ENCODE measurements at regions not wholly inside any gene's neighbourhood (a gene's known extent, or its start where the extent isn't known, plus 50 kb on each side); places are given as distances from the start of the nearest gene placed in this dataset.

DNA sequence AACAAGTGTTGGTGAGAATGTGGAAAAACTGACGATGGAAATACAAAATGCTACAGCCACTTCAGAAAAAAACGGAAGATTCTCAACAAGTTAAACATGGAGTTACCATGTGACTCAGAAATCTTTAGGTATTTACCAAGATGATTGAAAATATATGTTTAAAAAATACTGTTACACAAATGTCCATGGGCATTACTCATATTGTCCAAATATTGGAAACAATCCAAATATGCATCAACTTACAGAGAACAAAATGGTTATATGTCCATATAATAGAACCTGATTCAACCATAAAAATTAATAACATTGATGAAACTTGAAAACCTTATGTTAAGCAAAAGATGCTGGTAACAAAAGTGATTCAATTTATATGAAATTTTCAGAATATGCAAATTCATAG is 1057.7 kb upstream of the TMEM132C start:
- intact Hi-C loops (cut with DNase I): no loop called here
- ATAC-seq (no peak), DNase-seq (ENCODE audit: missing footprints) (no peak)

DNA sequence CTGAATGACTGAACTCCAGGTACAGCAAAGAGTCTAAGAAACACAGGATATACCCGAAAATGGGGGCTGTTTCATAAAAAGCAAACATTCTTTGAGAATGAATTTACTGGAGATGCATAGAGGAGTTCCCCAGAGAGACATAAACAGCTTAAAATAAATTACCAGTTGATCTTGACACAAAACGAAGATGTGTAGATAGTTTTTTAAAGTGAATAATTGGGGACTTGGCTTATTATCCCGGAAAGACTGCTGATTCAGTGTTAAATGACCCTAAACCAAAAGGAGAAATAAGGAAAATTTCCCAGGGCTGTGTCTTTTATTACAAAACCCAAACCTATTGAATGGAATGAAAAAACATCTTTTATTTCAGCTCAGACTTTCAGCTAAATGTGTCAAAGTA is 1052.8 kb upstream of the TMEM132C start:
- ATAC-seq (no peak), DNase-seq (ENCODE audit: missing footprints) (no peak)
- intact Hi-C loops (cut with DNase I): no loop called here

DNA sequence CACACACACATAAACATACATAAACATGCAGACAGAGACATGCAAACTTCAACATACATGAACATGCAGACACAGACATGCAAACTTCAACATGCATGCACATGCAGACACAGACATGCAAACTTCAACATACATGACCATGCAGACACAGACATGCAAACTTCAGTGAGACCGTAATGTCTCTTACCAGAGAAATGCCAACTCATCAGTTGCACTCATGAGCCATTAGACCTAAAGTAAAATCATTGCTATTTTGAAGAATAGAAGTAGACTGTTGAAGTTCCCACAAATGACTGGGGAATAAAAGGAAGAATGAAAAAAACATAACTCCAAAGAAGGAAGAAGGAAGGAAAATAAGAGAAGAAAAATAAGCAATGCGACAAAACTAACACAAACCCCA is 1044.0 kb upstream of the TMEM132C start:
- intact Hi-C loops (cut with DNase I): no loop called here
- ATAC-seq (no peak), DNase-seq (ENCODE audit: missing footprints) (no peak)

DNA sequence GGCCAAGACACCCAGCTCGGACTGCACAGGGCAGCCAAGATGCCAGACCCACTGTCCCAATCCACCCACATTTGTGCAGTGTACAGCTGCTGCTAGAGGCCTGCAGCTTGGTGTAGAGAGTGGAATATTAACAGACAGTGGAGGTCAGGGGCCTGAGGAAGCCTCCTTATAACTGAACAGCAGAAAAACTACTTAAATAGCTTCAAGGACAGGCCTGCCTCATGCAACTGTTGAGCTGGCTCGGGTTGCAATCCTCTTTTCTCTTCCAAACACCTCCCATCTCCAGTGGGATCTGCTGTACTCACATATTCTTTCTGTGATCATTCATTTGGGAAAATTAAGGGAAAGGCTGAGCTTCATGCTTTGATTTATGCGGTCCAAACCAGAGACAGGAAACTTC is 1043.2 kb upstream of the TMEM132C start:
- intact Hi-C loops (cut with DNase I): no loop called here
- ATAC-seq (no peak), DNase-seq (ENCODE audit: missing footprints) (no peak)

DNA sequence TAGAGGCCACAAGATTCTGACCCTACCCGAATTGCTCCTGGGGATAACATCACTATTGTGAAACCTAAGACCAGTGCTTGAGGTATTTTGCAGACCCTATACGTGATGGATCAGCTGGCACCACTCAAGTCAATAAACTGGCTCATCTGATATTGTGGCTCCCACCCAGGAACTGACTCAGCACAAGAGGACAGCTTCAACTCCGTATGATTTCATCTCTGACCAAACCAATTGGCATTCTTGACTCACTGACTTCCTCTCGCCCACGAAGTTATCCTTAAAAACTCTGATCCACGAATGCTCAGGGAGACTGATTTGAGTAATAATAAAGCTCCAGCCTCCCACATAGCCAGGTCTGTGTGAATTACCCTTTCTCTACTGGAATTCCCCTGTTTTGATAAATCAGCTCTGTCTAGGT is 1036.1 kb upstream of the TMEM132C start:
- no peak for DNase-seq (ENCODE audit: missing footprints)
- intact Hi-C loops (cut with DNase I): no loop called here

DNA sequence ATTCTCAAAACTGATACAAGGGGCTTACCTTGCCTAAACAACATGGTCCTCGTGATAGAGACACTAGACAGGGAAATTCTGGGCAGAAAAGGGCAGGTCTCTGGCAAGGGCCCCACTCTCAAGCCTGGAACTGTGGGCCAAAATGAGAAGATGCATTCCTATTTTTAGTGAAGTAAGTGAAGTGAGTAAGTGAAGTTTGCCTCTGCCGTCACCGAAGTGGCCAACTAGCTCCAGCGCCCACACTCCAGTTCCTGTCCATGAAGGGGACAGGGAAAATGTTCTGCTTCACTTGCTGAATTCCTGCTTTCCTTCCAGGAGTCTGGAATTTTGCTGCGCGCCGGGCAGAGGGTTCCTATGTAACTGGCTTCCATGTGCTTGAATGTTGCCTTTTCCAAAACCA is 1035.6 kb upstream of the TMEM132C start:
- ATAC-seq (no peak), DNase-seq (ENCODE audit: missing footprints) (no peak)
- intact Hi-C loops (cut with DNase I): no loop called here

More for the DNA sequence above, 1036.1 kb upstream of the TMEM132C start:
- ATAC-seq: no peak

DNA sequence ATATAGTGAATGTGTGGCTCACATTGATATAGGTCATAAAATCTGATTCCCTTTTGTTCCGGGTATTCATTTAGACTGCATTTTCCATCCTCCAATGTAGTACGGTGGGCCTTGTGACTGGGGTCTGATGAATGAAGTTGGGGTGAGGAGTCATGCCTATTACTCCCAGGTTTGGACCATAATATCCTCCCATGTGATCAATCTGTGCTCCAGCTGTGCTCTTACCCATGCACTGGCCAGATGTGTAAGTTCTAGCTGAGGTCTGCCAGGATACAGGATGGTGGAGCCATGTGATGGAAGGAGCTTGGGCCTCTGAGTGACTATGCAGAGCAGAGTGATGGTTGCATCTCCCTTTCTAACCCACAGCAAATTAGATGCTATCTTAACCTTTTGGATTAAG is 1034.0 kb upstream of the TMEM132C start:
- no peak for ATAC-seq
- intact Hi-C loops (cut with DNase I): no loop called here

DNA sequence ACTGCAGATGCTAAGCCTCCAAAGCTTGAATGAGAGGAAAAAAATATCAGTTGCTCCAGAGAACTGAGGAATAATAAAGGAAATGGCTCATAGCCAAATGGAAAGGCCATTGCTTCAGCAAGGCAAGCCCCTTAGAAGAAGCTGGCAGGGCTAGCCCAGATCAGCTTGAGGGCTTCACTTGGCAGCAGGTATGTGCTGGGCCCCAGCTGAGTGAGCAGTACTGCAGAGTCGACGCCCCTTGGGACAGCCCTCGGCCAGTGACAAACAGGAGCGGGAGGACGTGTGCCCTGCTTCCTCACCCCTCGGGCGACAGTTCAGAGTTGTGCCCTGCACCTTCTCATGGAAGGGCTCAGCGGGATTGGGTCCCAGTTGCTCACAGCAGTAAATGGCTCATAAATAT is 1031.2 kb upstream of the TMEM132C start:
- intact Hi-C loops (cut with DNase I): no loop called here
- ATAC-seq (no peak), DNase-seq (ENCODE audit: missing footprints) (no peak)

More for the DNA sequence above, 1034.0 kb upstream of the TMEM132C start:
- DNase-seq (ENCODE audit: missing footprints): no peak

DNA sequence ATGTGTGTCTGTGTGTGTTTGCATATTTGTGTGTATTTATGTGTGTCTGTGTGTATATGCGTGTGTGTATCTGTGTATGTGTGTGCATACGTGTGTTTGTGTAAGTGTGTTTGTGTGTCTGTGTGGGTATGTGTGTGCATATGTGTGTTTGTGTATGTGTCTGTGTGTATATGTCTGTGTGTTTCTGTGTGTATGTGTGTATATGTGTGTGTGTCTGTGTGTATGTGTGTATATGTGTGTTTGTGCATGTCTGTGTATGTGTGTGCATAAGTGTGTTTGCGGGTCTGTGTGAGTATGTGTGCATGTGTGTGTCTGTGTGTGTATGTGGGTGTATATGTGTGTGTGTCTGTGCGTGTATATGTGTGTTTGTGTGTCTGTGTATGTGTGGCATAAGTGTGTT is 1030.5 kb upstream of the TMEM132C start:
- intact Hi-C loops (cut with DNase I): no loop called here
- ATAC-seq (no peak), DNase-seq (ENCODE audit: missing footprints) (no peak)

DNA sequence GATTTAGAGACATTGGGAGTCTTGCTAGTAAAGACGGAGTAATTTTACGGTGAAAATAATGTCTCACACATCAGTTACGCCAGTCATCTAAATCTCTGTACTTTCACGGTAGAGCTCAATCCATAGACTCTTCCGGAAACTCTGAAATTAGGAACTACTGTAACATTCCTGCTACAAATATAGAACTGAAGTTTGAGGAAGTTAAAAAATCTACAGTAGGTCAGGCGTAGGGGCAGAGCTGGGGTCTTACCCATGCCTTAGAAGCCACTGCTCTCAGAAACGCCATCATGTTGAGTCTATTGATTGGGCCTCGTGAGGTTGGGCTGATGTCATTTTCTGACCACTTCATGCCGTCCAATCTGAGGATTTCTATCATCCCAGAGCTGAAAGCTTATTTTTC is 1029.8 kb upstream of the TMEM132C start:
- intact Hi-C loops (cut with DNase I): no loop called here
- DNase-seq (ENCODE audit: missing footprints): no peak
- no peak for ATAC-seq

DNA sequence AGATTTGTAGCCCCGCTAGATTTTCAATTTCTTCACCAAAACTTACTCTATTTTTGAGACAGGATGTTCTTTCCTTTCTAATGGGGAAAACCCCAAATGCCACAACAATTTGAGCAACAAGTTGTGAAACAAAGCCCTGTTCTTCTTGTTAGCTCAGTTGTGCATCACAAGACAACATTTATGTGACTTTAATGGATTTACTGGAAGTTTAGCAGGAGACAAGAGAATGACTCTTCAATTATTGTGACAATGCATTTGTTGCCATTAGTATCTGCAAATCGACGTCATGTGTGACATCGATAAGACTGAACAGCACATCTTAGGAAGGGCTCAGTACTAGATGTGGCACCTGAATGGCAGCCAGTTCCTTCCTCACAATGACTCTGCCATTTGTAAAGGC is 1028.9 kb upstream of the TMEM132C start:
- DNase-seq (ENCODE audit: missing footprints): no peak
- intact Hi-C loops (cut with DNase I): no loop called here
- no peak for ATAC-seq

DNA sequence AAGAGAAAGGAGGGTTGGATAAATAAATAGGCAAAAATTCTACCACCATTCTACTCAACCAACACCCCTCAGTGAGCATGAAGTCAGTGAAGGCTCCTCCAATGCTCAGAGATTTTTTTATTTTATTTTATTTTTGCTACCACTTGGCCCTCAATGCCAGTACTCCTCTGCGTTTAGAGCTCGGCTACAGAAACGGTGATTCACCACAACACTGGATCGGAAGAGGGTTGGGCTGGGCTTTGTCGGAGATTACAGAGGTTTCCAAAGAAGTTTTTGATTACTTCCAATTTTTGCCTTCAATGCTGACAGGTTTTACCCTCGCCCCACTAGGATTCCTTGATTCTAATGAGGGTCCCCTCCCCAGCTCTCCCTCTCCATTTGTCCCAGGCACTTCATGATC is 1027.2 kb upstream of the TMEM132C start:
- intact Hi-C loops (cut with DNase I): no loop called here
- DNase-seq (ENCODE audit: missing footprints) (no peak), ATAC-seq (no peak)

DNA sequence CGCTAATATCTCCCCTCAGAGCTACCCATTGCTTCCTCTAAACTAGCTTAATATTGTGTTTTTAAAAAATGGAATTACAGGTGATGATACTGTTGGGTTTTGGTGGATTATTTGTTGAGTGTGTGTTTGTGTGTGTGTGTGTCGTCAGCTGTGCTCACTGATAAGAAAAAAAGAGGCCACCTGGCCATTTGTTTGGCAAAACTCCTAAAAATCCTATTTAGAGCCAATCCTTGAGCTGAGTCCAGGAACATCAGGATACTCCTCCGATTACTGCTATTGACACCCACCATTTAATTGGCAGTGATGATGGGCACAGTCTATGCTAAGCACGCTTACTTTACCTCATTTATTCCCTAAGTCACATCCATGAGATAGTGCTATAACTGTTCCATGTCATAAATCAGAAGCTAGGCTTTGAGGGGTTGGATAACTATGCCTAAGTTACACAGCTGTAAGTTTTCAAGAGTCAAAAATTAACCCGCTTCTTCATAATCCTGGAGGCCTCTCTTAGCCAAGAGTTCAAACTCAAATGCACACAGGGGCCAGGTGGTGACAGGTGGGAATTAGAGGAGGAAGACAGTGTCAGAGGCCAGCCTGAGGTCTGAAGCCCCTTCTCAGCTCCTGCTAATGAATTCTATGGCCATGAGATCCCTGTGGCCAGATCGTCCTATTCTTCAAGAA is 1026.6 kb upstream of the TMEM132C start:
- ATAC-seq: no peak
- no peak for DNase-seq (ENCODE audit: missing footprints)
- intact Hi-C loops (cut with DNase I): no loop called here

DNA sequence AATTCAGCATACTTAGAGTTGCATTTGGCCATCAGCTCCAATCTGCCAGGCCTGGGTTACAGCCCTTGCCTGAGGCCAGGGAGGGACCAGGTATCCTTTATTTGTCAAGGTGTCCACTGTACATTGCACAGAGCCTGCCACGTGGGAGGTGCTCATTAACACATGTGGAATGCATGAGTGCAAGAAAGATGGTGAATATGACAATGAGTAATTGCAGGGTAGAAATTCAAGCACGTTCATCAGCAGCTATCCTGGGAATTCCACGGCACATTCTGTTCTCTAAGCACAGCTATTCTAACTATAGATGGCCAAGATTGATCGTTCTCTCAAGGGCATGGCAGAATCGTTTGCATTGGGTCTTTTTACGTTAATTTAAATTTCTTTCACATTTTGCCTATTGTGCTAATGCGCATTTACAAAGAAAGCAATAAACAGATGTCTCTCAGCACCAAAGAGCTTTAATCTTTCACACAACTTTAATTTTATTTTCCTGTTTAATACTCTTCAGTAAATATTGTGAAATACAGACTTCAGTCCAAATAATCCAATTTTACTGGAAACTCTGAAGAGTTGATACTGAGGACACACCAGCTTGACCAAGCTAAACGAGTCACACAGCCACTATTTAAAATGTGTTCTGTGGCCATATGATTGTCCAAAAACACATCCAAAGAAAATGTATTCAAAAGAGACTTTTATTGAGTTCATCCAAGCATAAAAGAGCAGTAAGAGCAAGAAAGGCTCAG is 1025.7 kb upstream of the TMEM132C start:
- no peak for DNase-seq (ENCODE audit: missing footprints)
- ATAC-seq: no peak

DNA sequence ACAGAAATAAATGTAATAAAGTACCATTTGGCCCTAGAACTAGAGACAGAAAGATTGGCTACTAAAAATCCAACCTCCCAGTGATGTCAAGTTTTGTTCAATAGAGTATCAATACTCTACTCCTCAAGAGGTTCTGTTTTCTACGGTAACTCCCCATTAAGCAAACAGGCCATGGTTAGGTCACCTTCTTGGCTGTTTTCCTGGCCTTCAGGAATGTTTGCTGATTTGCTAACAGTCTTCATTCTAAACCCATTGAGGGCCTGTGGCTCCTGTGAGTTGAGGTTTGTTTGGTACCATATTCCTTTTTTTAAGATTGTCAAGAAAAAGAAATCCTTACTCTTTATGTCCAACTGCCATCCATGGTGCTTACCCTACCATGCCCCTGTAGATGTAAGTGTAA is 1022.0 kb upstream of the TMEM132C start:
- intact Hi-C loops (cut with DNase I): no loop called here
- DNase-seq (ENCODE audit: missing footprints) (no peak), ATAC-seq (no peak)

More for the DNA sequence above, 1025.7 kb upstream of the TMEM132C start:
- intact Hi-C loops (cut with DNase I): no loop called here

DNA sequence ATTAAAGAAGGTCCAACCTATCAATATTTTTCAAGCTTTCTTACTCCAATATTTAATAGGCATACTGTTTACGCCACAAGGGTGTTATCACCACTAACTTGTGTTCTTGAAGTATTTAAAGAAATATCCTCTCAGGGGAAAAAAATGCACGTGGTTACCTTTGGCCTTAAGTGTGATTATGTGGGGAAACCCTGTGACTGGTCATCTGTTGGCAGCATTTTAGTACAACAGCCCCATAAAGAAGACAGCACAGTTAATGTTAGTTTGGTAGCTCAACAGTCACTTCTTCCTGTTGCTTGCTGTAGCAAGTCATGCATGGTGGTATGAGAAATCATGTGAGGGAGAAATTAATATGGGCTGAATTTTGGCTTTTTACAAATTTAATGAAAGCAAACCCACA is 1021.5 kb upstream of the TMEM132C start:
- ATAC-seq (no peak), DNase-seq (ENCODE audit: missing footprints) (no peak)
- intact Hi-C loops (cut with DNase I): no loop called here

DNA sequence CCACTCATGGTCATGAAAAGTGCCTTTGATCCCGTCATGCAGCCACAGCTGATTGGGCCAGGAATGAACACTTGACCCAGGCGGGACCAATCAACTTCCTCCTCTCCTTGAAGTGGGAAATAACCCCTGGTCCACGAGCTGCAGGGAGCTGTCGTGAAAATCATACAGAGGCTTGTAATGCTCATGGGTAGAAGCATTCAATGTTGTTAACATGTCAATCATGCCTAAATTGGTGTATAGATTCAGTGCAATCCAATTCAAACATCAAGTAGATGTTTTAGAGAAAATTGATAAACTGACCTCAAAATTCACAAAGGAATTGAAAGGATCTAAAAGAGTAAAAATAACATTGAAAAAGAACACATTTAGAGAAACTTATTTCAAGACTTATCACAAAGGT is 1019.0 kb upstream of the TMEM132C start:
- no peak for DNase-seq (ENCODE audit: missing footprints)
- intact Hi-C loops (cut with DNase I): no loop called here
- ATAC-seq: no peak

DNA sequence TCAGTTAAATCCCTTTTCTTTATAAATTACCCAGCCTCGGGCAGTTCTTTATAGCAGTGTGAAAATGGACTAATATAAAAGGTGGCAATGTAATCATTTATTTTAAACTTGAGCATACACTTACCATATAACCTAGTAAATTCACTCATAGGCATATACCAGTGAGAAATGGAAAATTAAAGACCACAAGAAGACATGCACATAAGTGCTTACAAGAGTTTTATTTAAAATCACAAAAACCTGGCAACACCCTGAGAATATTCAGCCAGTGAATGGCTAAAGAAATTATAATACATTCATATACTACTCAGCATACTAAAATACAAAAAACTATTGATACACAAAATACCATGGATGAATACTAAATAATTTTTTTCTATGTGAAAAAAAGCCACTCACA is 1017.5 kb upstream of the TMEM132C start:
- intact Hi-C loops (cut with DNase I): no loop called here
- no peak for ATAC-seq
- no peak for DNase-seq (ENCODE audit: missing footprints)

DNA sequence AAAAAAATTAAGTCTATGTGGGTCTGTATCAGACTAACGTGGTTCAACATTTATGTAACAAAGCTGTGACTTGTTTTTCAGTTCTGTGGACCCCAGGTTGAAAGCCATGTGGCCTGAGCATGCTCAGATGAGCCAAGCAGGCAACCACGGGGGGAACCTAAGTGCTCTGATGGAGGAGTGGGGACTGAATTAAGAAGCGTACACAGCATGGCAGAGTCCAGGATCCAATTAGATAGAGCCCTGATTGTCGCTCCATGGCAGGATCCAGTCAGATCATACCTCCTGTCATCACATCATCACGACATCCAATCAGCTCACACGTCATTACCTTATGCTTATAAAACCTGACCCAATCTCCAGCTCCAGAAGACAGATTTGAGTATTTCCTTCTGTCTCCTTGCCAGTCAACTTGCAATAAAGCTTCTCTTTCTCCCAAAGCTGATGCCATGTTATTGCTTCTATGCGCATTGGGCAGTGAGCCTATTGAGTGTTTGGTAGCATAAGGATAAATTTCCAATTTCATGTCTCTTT is 1013.1 kb upstream of the TMEM132C start:
- DNase-seq (ENCODE audit: missing footprints) (no peak), ATAC-seq (no peak)
- intact Hi-C loops (cut with DNase I): no loop called here

DNA sequence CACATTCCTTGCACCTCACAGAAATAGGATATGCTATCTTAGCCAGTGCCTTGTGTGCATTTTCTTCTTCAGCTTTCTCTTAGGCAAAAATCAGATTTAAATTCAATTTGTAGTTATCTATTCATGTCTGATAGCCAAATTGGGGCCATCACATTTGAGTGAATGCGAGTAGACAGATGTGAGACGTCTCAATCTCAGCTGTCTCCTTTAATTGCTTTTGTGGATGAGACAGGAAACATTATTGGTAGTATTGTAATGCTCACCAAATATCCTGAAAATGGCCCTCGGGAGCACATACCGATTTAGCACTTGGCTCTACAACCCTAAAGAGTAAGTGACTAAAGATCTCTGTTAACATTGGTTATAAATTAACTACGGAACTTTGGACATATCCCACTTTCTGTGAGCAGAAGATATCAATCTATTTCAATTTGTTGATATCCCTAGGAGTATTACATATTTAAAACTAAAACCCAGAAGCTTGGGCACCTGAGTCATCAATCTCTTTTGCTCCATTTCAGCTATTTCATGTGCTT is 1012.5 kb upstream of the TMEM132C start:
- DNase-seq (ENCODE audit: missing footprints) (no peak), ATAC-seq (no peak)
- intact Hi-C loops (cut with DNase I): no loop called here
